H1 (cell line): ENCODE measurements at regions not wholly inside any gene's neighbourhood (a gene's known extent, or its start where the extent isn't known, plus 50 kb on each side); places are given as distances from the start of the nearest gene placed in this dataset.

ENCODE experiments used
- CTCF ChIA-PET: fragments of 300-600 bp; sonication (Branson Sonifier 250); formaldehyde crosslinking; loops from one replicate; lab custom pipeline; 2021; ENCODE audit not compliant: partially characterized antibody; lab: Charles Lee
- POLR2A ChIA-PET: fragments of 300-600 bp; sonication (Branson Sonifier 250); formaldehyde crosslinking; loops from one replicate; lab custom pipeline; 2021; ENCODE audit warnings: inconsistent platforms; ENCODE audit not compliant: partially characterized antibody; lab: Charles Lee
- DNase-seq, 2 experiments: peaks; one replicate each; pipeline versions ENCODE4 v3.0.0 to v3.0.0-alpha.2; 2010 to 2022; ENCODE audit warnings: low spot score in 2 of 2, low read depth in 1 of 2, mixed read lengths in 1 of 2
- FAIRE-seq: peaks from 2 replicates; lab custom pipeline; 2011; peaks lifted over from hg19 to GRCh38; lab: Jason Lieb, UNC
- H2AFZ ChIP-seq: 2 replicates; pipeline ENCODE4 v1.8.1; 2012; ENCODE audit warnings: low read length, inconsistent platforms
- H2AK5ac ChIP-seq: 2 replicates; pipeline ENCODE4 v1.6.1; 2013; ENCODE audit warnings: low read depth, low read length
- H2BK120ac ChIP-seq: replicated peaks from 2 replicates; pipeline ENCODE3; 2013; ENCODE audit warnings: low read depth, low read length, inconsistent platforms
- H2BK12ac ChIP-seq: 2 replicates; pipeline ENCODE4 v1.6.1; 2013; ENCODE audit warnings: low read depth, low read length
- H2BK15ac ChIP-seq: 2 replicates; pipeline ENCODE4 v1.6.1; 2013; ENCODE audit warnings: low read length
- H2BK20ac ChIP-seq: 2 replicates; pipeline ENCODE4 v1.6.1; 2013; ENCODE audit warnings: low read length
- H2BK5ac ChIP-seq: 2 replicates; pipeline ENCODE4 v1.6.1; 2013; ENCODE audit warnings: low read depth, low read length
- H3K14ac ChIP-seq: 2 replicates; pipeline ENCODE4 v1.6.1; 2013; ENCODE audit warnings: inconsistent platforms; ENCODE audit not compliant: insufficient read length
- H3K18ac ChIP-seq: 2 replicates; pipeline ENCODE4 v1.6.1; 2013; ENCODE audit warnings: low read length; ENCODE audit errors: extremely low read depth
- H3K23ac ChIP-seq: 2 replicates; pipeline ENCODE4 v1.6.1; 2013; ENCODE audit warnings: inconsistent platforms; ENCODE audit not compliant: insufficient read length
- H3K23me2 ChIP-seq: 2 replicates; pipeline ENCODE4 v1.6.1; 2013; ENCODE audit warnings: low read depth, low read length
- H3K27ac ChIP-seq: 2 replicates; pipeline ENCODE4 v1.6.1; 2011; ENCODE audit warnings: low read depth, low read length, inconsistent platforms
- H3K27me3 ChIP-seq, 4 experiments: replicated peaks in 1 of 4; 1 replicate in 1 of 4; 2 replicates in 3 of 4; pipeline versions ENCODE4 v1.6.1 to v1.8.1; 2011 to 2013; ENCODE audit warnings: low read length in 3 of 4, mild to moderate bottlenecking in 3 of 4, inconsistent platforms in 2 of 4, mixed read lengths in 2 of 4, moderate library complexity in 1 of 4; ENCODE audit not compliant: control insufficient read depth in 3 of 4, insufficient read depth in 3 of 4; ENCODE audit errors: extremely low read depth in 1 of 4
- H3K36me3 ChIP-seq, 4 experiments: 2 replicates each; pipeline versions ENCODE4 v1.6.1 to v1.8.1; 2011 to 2013; ENCODE audit warnings: mild to moderate bottlenecking in 4 of 4, low read length in 3 of 4, moderate library complexity in 2 of 4, control low read depth in 1 of 4, inconsistent platforms in 1 of 4; ENCODE audit not compliant: insufficient read depth in 4 of 4, control insufficient read depth in 2 of 4
- H3K4ac ChIP-seq: replicated peaks from 2 replicates; pipeline ENCODE3; 2013; ENCODE audit warnings: low read length, low read depth, mixed read lengths, inconsistent platforms; ENCODE audit not compliant: insufficient read length
- H3K4me1 ChIP-seq, 4 experiments: replicated peaks in 1 of 4; 1 replicate in 1 of 4; 2 replicates in 3 of 4; pipeline versions ENCODE4 v1.6.1 to v1.8.1; 2011 to 2013; ENCODE audit warnings: low read length in 3 of 4, inconsistent platforms in 2 of 4, mixed read lengths in 1 of 4; ENCODE audit not compliant: insufficient read depth in 4 of 4, control insufficient read depth in 3 of 4
- H3K4me2 ChIP-seq, 2 experiments: 2 replicates each; pipeline versions ENCODE4 v1.6.1 to v1.8.1; 2011 to 2013; ENCODE audit warnings: low read depth in 2 of 2, low read length in 2 of 2, control low read depth in 1 of 2, inconsistent platforms in 1 of 2, mild to moderate bottlenecking in 1 of 2; ENCODE audit not compliant: insufficient read depth in 1 of 2
- H3K4me3 ChIP-seq, 4 experiments: fragments of 200-600, 300-600 bp in 1 of 4; sonication (generic), shearing (Covaris generic), sonication (Bioruptor Twin) in 1 of 4; 2 replicates each; pipeline versions ENCODE4 v1.5.1 to v1.8.1; 2011 to 2016; ENCODE audit warnings: low read length in 4 of 4, low read depth in 3 of 4, control low read depth in 2 of 4, inconsistent platforms in 2 of 4, mild to moderate bottlenecking in 2 of 4, mixed read lengths in 1 of 4, moderate library complexity in 1 of 4; ENCODE audit not compliant: insufficient read depth in 2 of 4; ENCODE audit errors: extremely low read depth in 1 of 4
- H3K56ac ChIP-seq: replicated peaks from 2 replicates; pipeline ENCODE3; 2013; ENCODE audit warnings: low read depth, mild to moderate bottlenecking, mixed read lengths, low read length, inconsistent platforms; ENCODE audit not compliant: insufficient read length
- H3K79me1 ChIP-seq: 2 replicates; pipeline ENCODE4 v1.6.1; 2013; ENCODE audit warnings: low read depth, low read length, control low read depth
- H3K79me2 ChIP-seq, 2 experiments: 2 replicates each; pipeline versions ENCODE4 v1.6.1 to v1.8.1; 2012 to 2013; ENCODE audit warnings: low read length in 2 of 2, mild to moderate bottlenecking in 2 of 2, inconsistent platforms in 1 of 2; ENCODE audit not compliant: insufficient read depth in 2 of 2, control insufficient read depth in 1 of 2
- H3K9ac ChIP-seq, 4 experiments: replicated peaks in 1 of 4; 1 replicate in 1 of 4; 2 replicates in 3 of 4; pipeline versions ENCODE4 v1.6.1 to v1.8.1; 2011 to 2013; ENCODE audit warnings: low read depth in 3 of 4, low read length in 3 of 4, control low read depth in 2 of 4, mild to moderate bottlenecking in 2 of 4, moderate library complexity in 2 of 4, inconsistent platforms in 1 of 4; ENCODE audit errors: extremely low read depth in 1 of 4
- H3K9me3 ChIP-seq, 2 experiments: 2 replicates each; pipeline versions ENCODE4 v1.6.1 to v1.8.1; 2012 to 2013; ENCODE audit warnings: mild to moderate bottlenecking in 2 of 2, moderate library complexity in 2 of 2, control low read depth in 1 of 2, inconsistent platforms in 1 of 2, low read depth in 1 of 2, low read length in 1 of 2, mixed read lengths in 1 of 2; ENCODE audit not compliant: insufficient read depth in 2 of 2
- H4K20me1 ChIP-seq, 2 experiments: replicated peaks in 1 of 2; 2 replicates each; pipeline versions ENCODE3 to v1.8.1; 2011 to 2013; ENCODE audit warnings: inconsistent platforms in 2 of 2, low read length in 2 of 2, mild to moderate bottlenecking in 1 of 2; ENCODE audit not compliant: insufficient read depth in 2 of 2, control insufficient read depth in 1 of 2
- H4K5ac ChIP-seq: 2 replicates; pipeline ENCODE4 v1.6.1; 2013; ENCODE audit warnings: low read length, low read depth, mixed read lengths, inconsistent platforms; ENCODE audit not compliant: insufficient read length
- H4K8ac ChIP-seq: 2 replicates; pipeline ENCODE4 v1.8.0; 2013; ENCODE audit warnings: mild to moderate bottlenecking, moderate library complexity, low read length, inconsistent platforms; ENCODE audit not compliant: insufficient read depth; ENCODE audit errors: extremely low read depth
- H4K91ac ChIP-seq: replicated peaks from 2 replicates; pipeline ENCODE3; 2013; ENCODE audit warnings: low read length, mixed read lengths, inconsistent platforms; ENCODE audit not compliant: insufficient read length
- WGBS, 2 experiments: shearing (Covaris generic) in 1 of 2; methylation state at CpG; one replicate each; pipeline versions ENCODE4 v1.1.6 to v1.1.7; 2013 to 2015; ENCODE audit warnings: low lambda C conversion rate in 2 of 2, mixed read lengths in 2 of 2, inconsistent platforms in 1 of 2, low coverage in 1 of 2, missing lambda C conversion rate in 1 of 2; ENCODE audit not compliant: insufficient replicate concordance in 2 of 2, insufficient coverage in 1 of 2, insufficient read length in 1 of 2; ENCODE audit errors: extremely low coverage in 1 of 2, missing lambda C conversion rate in 1 of 2; 5-methylcytosine and 5-hydroxymethylcytosine counted together
- TF ChIP-seq, protein P1 (sequence below): IDR thresholded peaks from 2 replicates; pipeline ENCODE4 v1.6.1; 2012; ENCODE audit warnings: inconsistent platforms

DNA sequence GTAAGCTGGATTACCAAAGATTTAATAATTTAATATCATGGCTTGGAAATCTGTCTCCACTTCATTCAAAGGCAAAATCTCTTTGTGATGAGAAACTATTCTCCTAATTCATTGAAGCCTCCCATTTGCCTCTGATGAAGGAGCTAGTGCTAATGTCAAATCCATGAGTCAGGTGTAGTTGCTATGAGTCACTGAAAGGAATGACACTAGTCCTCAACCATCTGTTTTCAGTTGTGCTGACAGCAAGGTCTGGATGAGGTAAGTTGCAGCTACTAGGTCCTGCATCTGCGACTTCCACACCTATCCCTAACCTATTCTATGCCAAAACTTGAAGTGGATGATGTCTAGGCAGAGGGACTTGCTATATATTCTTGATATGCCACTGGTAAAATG lies 324.0 kb upstream of the UBE2E3 start:
- H2BK15ac ChIP-seq = no peak overlapping the region
- H3K27ac ChIP-seq = no peak overlapping the region
- DNase-seq (no peak), FAIRE-seq (no peak)
- no peak overlapping the region for H2BK5ac ChIP-seq
- TF ChIP-seq, protein P1, sequence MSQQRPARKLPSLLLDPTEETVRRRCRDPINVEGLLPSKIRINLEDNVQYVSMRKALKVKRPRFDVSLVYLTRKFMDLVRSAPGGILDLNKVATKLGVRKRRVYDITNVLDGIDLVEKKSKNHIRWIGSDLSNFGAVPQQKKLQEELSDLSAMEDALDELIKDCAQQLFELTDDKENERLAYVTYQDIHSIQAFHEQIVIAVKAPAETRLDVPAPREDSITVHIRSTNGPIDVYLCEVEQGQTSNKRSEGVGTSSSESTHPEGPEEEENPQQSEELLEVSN = no peak
- no peak overlapping the region for H3K14ac ChIP-seq
- H2BK120ac ChIP-seq = no peak overlapping the region
- no peaks in the 10 kb centered on the region for H3K36me3 ChIP-seq
- no peak overlapping the region for H3K4me3 ChIP-seq
- no peak overlapping the region for H2AFZ ChIP-seq
- no peak overlapping the region for H4K5ac ChIP-seq
- no peak overlapping the region for H4K8ac ChIP-seq
- H3K79me2 ChIP-seq = no peaks in the 10 kb centered on the region
- no peaks in the 10 kb centered on the region for H3K23me2 ChIP-seq
- no peak overlapping the region for H3K4ac ChIP-seq
- no peak overlapping the region for H4K91ac ChIP-seq
- H3K18ac ChIP-seq = no peak overlapping the region
- no peaks in the 10 kb centered on the region for H4K20me1 ChIP-seq
- no peak overlapping the region for H2BK12ac ChIP-seq
- no peak overlapping the region for H3K56ac ChIP-seq
- WGBS, 2 experiments = 90% methylated on average over 1 of the region's 1 CpG; no CpG with 5 or more reads in 1 of the 2 experiments
- no peaks in the 10 kb centered on the region for H3K79me1 ChIP-seq
- no peak overlapping the region for H3K9ac ChIP-seq
- H3K9me3 ChIP-seq = no peaks in the 10 kb centered on the region
- ChIA-PET POLR2A (no interaction called here), CTCF (interaction anchor here (0.5 to 1.5 kb wide), 7 partner anchors 10 to 599 kb away, joined by 3 to 4 read pairs (median 3); no protein-coding TSS in a partner anchor)
- no peak overlapping the region for H2BK20ac ChIP-seq
- H2AK5ac ChIP-seq = no peak overlapping the region
- no peaks in the 10 kb centered on the region; a peak in 1 of 7 replicates for H3K4me1 ChIP-seq
- H3K23ac ChIP-seq = no peak overlapping the region
- H3K4me2 ChIP-seq = no peak overlapping the region
- H3K27me3 ChIP-seq = no peaks in the 10 kb centered on the region
